Activated naive CD4-positive, alpha-beta T cell treated with anti-CD3 and anti-CD28 coated beads, Interleukin-2, amount 50 U/mL, for 72 hours (primary cell): ENCODE measurements at regions not wholly inside any gene's neighbourhood (a gene's known extent, or its start where the extent isn't known, plus 50 kb on each side); places are given as distances from the start of the nearest gene placed in this dataset.

Source experiments
- ATAC-seq, 2 donors: fragments of 150-1000 bp; cut with Tn5 transposase; 2 replicates each; pipeline ENCODE4 v1.10.0; 2021; ENCODE audit warnings: mild to moderate bottlenecking in 2 of 2, moderate library complexity in 2 of 2
- DNase-seq, 2 donors: peaks; one replicate each; pipeline ENCODE4 v3.0.0; 2021 to 2022; ENCODE audit warnings: low spot score in 2 of 2
- H3K27ac Mint-ChIP-seq, 2 donors: one replicate each; pipeline ENCODE4 v1.8.0; 2022; ENCODE audit warnings: mild to moderate bottlenecking in 2 of 2, mixed read lengths in 2 of 2
- H3K36me3 Mint-ChIP-seq, 2 donors: one replicate each; pipeline ENCODE4 v1.8.0; 2022; ENCODE audit warnings: mixed read lengths in 2 of 2
- H3K9me3 Mint-ChIP-seq, 2 donors: one replicate each; pipeline ENCODE4 v1.8.0; 2022; ENCODE audit warnings: mixed read lengths in 2 of 2

GRCh38 chr22:47299211-47299862 is 536.9 kb downstream of the TBC1D22A start:
- Mint-ChIP-seq H3K27ac (no peak overlapping the region), H3K36me3 (no peaks in the 10 kb centered on the region), H3K9me3 (no peaks in the 10 kb centered on the region)
- DNase-seq (no peak), ATAC-seq (no peak)

DNA sequence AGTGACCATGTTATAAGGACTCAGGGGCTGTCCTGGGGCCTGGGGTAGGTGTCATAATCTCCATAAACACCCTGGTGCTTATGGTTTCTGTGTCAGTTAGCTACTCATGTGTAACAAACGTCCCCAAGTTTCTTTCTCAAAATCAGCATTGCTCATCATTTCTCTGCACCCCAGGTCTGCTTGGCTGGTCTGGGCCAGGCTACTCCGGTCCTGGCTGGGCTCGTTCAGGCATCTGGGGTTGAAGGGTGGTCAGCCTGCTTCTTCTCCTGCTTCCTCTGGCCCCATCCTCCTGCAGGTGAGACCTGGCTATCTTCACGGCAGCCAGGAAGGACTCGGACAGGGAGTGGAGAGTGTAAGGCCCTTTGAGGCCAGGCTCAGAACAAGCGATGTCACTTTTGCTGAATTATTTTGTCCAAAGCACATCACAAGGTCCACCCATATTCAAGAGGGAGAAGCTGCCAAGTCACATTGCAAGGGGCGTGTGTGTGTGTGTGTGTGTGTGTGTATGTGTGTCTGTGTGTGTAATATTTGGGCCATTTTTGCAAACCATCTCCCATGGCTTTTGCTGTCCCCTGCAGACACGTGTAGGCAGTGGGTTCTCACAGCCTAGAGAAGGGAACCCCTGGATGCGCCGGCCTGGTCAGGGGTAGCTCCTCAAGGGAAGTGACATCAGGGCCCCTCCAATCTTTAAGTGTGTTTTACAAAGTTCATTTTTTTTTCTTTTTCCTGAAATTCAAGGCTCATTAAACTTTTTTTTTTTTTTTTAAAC is 535.8 kb downstream of the TBC1D22A start:
- Mint-ChIP-seq H3K9me3 (no peaks in the 10 kb centered on the region), H3K36me3 (no peaks in the 10 kb centered on the region), H3K27ac (no peak overlapping the region)
- ATAC-seq, result no peak
- no peak for DNase-seq

GRCh38 chr22:47297261-47298016 is 535.0 kb downstream of the TBC1D22A start:
- Mint-ChIP-seq H3K36me3 (no peaks in the 10 kb centered on the region), H3K27ac (no peak overlapping the region), H3K9me3 (no peaks in the 10 kb centered on the region)
- DNase-seq, result no peak
- no peak for ATAC-seq

DNA sequence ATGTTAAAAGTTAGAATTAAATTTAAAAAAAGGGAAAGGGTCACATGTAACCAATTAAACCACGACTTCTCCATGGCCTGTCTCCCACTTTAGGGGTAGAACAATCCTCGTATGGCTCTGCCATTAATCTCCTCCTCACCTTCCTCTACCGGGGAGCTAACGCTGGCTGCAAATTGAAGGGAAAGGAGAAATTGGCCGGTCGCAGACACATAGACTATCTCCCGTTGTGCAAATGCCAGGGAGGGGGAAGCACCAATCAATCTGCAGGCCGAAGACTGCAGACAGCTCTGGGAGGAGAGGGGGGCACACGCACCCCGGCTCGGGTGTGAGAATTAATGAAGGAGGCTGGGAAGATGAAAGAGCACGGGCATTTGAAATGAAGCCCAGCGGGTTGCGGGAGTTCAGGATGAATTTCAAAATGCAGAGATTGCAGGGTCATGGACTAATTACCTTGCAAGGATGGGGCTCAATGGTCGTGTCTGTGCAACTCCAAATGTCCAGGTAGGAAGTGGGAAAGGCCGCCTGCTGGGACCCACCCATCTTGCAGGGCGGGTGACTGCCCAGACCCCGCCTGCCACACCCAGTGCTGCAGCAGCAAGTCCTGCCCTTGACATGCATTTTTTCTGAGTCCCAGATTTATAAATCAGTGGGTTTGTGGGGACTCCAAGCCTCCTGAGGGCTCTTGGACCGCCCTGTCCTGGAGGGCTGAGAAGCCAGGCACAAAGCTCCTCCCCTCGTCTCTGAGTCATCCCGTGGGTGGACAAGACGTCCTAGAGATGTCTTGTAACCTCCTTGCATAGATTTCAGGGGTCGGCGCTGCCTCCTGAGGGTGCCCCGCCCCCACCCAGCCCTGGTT is 534.2 kb downstream of the TBC1D22A start:
- Mint-ChIP-seq H3K36me3 (no peaks in the 10 kb centered on the region), H3K9me3 (no peaks in the 10 kb centered on the region), H3K27ac (no peak overlapping the region)
- ATAC-seq (no peak), DNase-seq (no peak)

- peak in 1 of 2 donors; percentile 39 for DNase-seq
- Mint-ChIP-seq H3K36me3 (no peaks in the 10 kb centered on the region), H3K9me3 (no peaks in the 10 kb centered on the region), H3K27ac (no peak overlapping the region)
- ATAC-seq, result no peak
Measured at GRCh38 chr22:47295982-47296381, 533.5 kb downstream of the TBC1D22A start.

GRCh38 chr22:47295226-47295901 is 532.9 kb downstream of the TBC1D22A start:
- ATAC-seq (no peak), DNase-seq (peak in 1 of 2 donors; percentile 16)
- H3K27ac Mint-ChIP-seq, result no peak overlapping the region
- no peaks in the 10 kb centered on the region for H3K9me3 Mint-ChIP-seq
- no peaks in the 10 kb centered on the region for H3K36me3 Mint-ChIP-seq

GRCh38 chr22:47294576-47294975 is 532.1 kb downstream of the TBC1D22A start:
- Mint-ChIP-seq H3K27ac (no peak overlapping the region), H3K36me3 (no peaks in the 10 kb centered on the region), H3K9me3 (no peaks in the 10 kb centered on the region)
- DNase-seq, result no peak
- ATAC-seq, result no peak

- DNase-seq (peak in 1 of 2 donors; percentile 18), ATAC-seq (no peak)
- H3K27ac Mint-ChIP-seq, result no peak overlapping the region
- H3K9me3 Mint-ChIP-seq, result no peaks in the 10 kb centered on the region
- no peaks in the 10 kb centered on the region for H3K36me3 Mint-ChIP-seq
Measured at GRCh38 chr22:47294222-47294532, 531.7 kb downstream of the TBC1D22A start.

DNA sequence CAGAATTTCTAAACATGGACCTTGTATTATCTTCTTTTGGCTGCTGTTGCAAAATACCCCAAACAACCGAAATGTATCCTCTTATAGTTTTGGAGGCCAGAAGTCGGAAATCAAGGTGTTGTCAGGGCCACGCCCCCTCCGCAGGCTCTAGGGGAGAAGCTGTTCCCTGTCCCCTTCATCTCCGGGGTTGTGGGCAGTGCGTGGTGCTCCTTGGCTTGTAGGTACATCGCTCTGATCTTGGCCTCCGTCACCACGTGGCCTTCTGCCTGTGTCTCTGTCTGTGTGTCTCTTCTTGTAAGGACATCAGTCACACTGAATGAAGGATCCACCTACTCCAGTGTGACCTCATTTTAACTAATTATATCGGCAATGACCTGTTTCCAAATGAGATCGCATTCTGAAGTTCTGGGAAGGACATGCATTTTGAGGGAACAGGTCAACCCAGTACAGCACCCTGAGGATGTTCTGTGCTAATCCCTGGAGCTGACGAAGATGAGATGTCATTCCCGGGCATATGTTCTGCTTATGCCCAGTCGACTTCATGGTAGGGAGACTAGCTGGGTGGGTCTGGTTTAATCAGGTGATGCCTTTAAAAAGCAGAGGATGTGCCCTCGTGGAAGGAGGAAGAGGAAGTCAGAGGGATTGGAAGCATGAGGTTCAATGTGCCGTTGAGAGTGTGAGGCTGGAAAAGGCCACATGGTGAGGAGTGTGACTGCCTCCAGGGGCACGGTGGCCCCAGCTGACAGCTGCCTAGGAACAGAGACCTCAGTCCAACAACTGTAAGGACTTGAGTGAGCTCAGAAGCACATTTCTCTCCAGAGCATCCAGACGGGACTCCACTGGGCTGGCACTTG is 531.1 kb downstream of the TBC1D22A start:
- Mint-ChIP-seq H3K27ac (no peak overlapping the region), H3K9me3 (no peaks in the 10 kb centered on the region), H3K36me3 (no peaks in the 10 kb centered on the region)
- ATAC-seq (no peak), DNase-seq (peak in 1 of 2 donors; percentile 23)

DNA sequence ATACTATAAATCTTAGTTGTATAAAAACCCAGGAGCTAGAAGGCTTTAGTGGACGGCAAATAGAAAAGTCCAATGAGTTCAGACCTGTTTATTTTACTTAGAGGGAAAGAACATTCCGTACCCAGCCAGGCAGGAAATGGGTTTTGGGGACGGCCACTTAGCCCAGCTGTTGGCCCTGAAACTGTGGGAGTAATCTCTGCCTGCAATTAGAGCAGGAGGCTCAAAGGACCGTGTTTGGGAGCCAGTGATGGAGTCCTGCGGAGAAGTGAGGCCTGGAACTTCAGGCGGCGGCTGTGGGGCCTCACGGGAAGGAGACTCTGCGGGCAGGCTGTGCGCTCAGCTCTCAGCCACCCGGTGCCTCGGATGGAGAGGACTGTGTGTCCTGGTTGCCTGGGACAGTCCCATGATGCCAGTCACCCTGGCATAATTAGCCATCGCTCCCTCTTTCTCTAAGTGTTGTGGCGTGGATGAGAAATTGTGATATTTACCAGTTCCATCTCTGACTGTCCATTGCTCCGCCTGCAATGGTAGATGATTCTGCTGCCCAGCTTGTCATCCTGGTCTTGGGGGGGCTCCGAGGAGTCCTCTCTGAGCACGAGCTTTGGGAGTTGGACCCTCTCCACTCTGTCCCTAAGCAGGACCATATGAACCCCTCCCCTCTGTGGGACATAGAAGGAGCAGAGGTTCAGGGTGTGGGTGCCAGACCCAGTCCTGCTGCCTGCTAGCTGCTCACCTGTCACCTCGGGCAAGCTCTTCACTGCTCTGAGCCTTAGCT is 530.3 kb downstream of the TBC1D22A start:
- ATAC-seq (no peak), DNase-seq (peak in 1 of 2 donors; percentile 39)
- Mint-ChIP-seq H3K36me3 (no peaks in the 10 kb centered on the region), H3K9me3 (no peaks in the 10 kb centered on the region), H3K27ac (no peak overlapping the region)

DNA sequence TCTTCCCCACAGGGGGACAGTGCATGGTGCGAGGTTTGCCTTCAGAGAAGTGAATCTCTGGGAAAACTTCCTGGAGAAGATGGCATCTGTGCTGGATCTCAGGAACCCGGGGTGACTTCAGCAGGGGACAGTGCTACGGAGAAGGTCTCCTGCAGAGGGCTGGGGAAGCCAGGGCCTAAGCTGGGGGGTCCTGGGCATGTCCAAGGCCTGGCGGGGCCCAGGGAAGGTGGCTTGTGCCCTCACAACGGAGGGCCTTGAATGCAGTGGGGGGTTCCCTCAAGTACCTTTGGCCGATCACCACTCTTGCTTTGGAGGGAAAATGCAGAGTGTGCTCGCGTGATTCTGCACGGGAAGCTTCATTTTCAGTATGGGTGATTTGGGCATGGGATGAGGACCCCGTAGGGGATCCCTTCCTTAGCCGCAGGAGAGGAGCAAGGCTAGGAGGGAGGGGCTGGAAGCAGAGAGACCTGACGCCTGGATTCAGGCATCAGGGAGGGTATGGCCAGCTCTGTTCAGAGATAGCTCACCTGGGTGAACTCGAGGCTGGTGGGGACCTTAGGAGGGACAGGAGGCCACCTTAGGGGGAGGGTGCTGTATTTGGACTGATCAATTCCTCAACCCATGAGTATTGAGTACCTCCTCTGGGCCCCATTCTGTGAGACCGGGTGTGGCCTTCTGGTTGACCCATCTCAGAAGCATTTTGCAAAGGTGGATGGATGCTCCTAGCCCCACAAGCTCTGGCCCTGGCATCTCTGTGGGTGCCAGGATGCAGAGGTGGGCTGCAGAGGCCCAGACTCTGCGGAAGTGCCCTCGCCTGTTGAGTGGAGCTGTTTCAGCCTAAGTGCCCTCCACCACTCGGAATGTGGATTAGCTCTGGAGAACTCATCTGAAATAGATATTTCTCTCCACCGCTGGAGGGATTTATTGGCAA is 529.4 kb downstream of the TBC1D22A start:
- DNase-seq (peak in 1 of 2 donors; percentile 38), ATAC-seq (no peak)
- Mint-ChIP-seq H3K36me3 (no peaks in the 10 kb centered on the region), H3K9me3 (no peaks in the 10 kb centered on the region), H3K27ac (no peak overlapping the region)

DNA sequence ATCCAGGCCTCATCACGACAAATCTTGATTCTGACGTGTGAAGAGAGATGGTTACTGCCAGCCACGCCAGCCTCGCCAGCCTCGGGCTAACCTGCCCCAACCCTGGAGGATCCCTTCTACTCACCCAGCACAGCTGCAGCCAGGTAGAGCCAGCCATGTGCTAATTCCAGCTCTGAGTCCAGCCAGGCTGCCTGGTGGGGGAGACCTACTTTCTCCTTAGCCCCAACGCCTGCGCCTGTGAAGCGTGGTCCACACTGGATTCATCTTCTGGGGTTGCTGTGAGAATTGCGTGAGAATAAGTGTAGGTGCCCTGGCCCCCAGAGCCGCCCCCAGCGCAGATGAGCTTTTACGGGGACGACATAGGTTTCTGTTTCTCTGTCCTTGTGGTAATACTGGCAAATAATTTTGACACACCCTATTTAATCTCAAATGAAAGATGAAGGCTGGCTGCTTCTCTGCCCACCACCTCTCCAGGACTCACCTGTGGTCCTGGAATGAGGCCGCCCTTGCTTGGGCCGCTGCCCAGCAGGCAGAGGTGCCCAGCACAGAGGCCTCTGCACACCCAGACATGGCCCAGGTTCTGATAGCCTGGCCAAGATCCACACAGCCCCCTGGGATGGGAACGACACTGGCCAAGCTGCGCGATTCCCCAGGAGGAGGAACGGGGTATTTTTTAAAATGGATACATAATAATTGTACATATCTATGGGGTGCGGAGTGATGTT is 528.4 kb downstream of the TBC1D22A start:
- Mint-ChIP-seq H3K9me3 (no peaks in the 10 kb centered on the region), H3K36me3 (no peaks in the 10 kb centered on the region), H3K27ac (no peak overlapping the region)
- DNase-seq, result peak in 1 of 2 donors; percentile 26
- no peak for ATAC-seq

GRCh38 chr22:47289336-47289985 is 527.0 kb downstream of the TBC1D22A start:
- peak in 1 of 2 donors; percentile 16 for DNase-seq
- no peaks in the 10 kb centered on the region for H3K9me3 Mint-ChIP-seq
- no peak overlapping the region for H3K27ac Mint-ChIP-seq
- no peaks in the 10 kb centered on the region for H3K36me3 Mint-ChIP-seq
- no peak for ATAC-seq
